GM23248 (cell line): ENCODE measurements at regions not wholly inside any gene's neighbourhood (a gene's known extent, or its start where the extent isn't known, plus 50 kb on each side); places are given as distances from the start of the nearest gene placed in this dataset.

Experiments
- DNase-seq: peaks from one replicate; pipeline ENCODE4 v3.0.0-alpha.2; 2015
- H2AFZ ChIP-seq: fragments of 200-600 bp; sonication (generic); 2 replicates; pipeline ENCODE4 v1.6.1; 2016; ENCODE audit warnings: antibody characterized with exemption
- H3F3A ChIP-seq: fragments of 200-600 bp; sonication (generic); 2 replicates; pipeline ENCODE4 v1.6.1; 2016; ENCODE audit warnings: mild to moderate bottlenecking, antibody characterized with exemption, mixed run types; ENCODE audit not compliant: insufficient read depth
- H3K27ac ChIP-seq: fragments of 200-600 bp; sonication (generic); 2 replicates; pipeline ENCODE4 v1.5.1; 2016; ENCODE audit warnings: mild to moderate bottlenecking
- H3K27me3 ChIP-seq: fragments of 200-600 bp; sonication (generic); replicated peaks from 2 replicates; pipeline ENCODE4 v1.6.1; 2016; ENCODE audit warnings: mild to moderate bottlenecking; ENCODE audit not compliant: insufficient read depth
- H3K36me3 ChIP-seq: fragments of 200-600 bp; sonication (generic); 2 replicates; pipeline ENCODE4 v1.6.1; 2016; ENCODE audit warnings: low read depth, mild to moderate bottlenecking
- H3K4me1 ChIP-seq: fragments of 200-600 bp; sonication (generic); 2 replicates; pipeline ENCODE4 v1.6.1; 2016; ENCODE audit warnings: mild to moderate bottlenecking; ENCODE audit not compliant: insufficient read depth
- H3K4me2 ChIP-seq: fragments of 200-600 bp; sonication (generic); one replicate; pipeline ENCODE4 v1.6.1; 2016; ENCODE audit warnings: mild to moderate bottlenecking; ENCODE audit not compliant: unreplicated experiment
- H3K4me3 ChIP-seq: fragments of 200-600 bp; sonication (generic); 2 replicates; pipeline ENCODE4 v1.5.1; 2016; ENCODE audit warnings: mild to moderate bottlenecking
- H3K79me2 ChIP-seq: fragments of 200-600 bp; sonication (generic); 2 replicates; pipeline ENCODE4 v1.6.1; 2016; ENCODE audit warnings: mild to moderate bottlenecking; ENCODE audit not compliant: insufficient read depth
- H3K9ac ChIP-seq: fragments of 200-600 bp; sonication (generic); 2 replicates; pipeline ENCODE4 v1.6.1; 2016; ENCODE audit warnings: mild to moderate bottlenecking
- H3K9me2 ChIP-seq: fragments of 200-600 bp; sonication (generic); 2 replicates; pipeline ENCODE4 v1.6.1; 2016; ENCODE audit warnings: mixed run types, mild to moderate bottlenecking, moderate library complexity; ENCODE audit not compliant: insufficient read depth
- H3K9me3 ChIP-seq: fragments of 200-600 bp; sonication (generic); one replicate; pipeline ENCODE4 v1.6.1; 2017; ENCODE audit warnings: low read depth
- H4K20me1 ChIP-seq: fragments of 200-600 bp; sonication (generic); 2 replicates; pipeline ENCODE4 v1.6.0; 2016; ENCODE audit not compliant: insufficient read depth
- EZH2 ChIP-seq: fragments of 200-600 bp; sonication (generic); IDR thresholded peaks from 2 replicates; pipeline ENCODE4 v1.6.1; 2018; ENCODE audit warnings: antibody characterized with exemption, mild to moderate bottlenecking; ENCODE audit not compliant: insufficient read depth, poor library complexity, severe bottlenecking
- EZH2phosphoT487 ChIP-seq: fragments of 200-600 bp; sonication (generic); IDR thresholded peaks from 2 replicates; pipeline ENCODE4 v1.6.1; 2018; ENCODE audit warnings: antibody characterized with exemption, moderate library complexity, mild to moderate bottlenecking, low read depth; ENCODE audit not compliant: insufficient read depth
- WGBS, 2 experiments: methylation state at CpG; one replicate each; pipeline ENCODE4 v1.1.6; 2015 to 2017; ENCODE audit warnings: low lambda C conversion rate in 2 of 2, low coverage in 1 of 2; ENCODE audit errors: missing lambda C conversion rate in 2 of 2; 5-methylcytosine and 5-hydroxymethylcytosine counted together
- in situ Hi-C: fragments of 300-500 bp; cut with MboI; formaldehyde crosslinking; loops from 2 replicates; pipeline ENCODE4 v1.15.0; 2020

GRCh38 chr14:86237733-86238132, 707.8 kb downstream of the FLRT2 start:
- in situ Hi-C loops, result no loop called here
- 20 to 24% methylated on average over 4 of the region's 4 CpGs for WGBS, 2 experiments
- Histone ChIP-seq H4K20me1 (no peaks in the 10 kb centered on the region), H3K9ac (no peak overlapping the region), H3K4me1 (no peaks in the 10 kb centered on the region), H2AFZ (no peak overlapping the region), H3K36me3 (no peaks in the 10 kb centered on the region), H3K9me2 (no peaks in the 10 kb centered on the region), H3K4me2 (no peak overlapping the region), H3K79me2 (no peaks in the 10 kb centered on the region), H3K27me3 (no peaks in the 10 kb centered on the region), H3F3A (no peaks in the 10 kb centered on the region), H3K27ac (no peak overlapping the region), H3K9me3 (no peaks in the 10 kb centered on the region), H3K4me3 (no peak overlapping the region)
- no peak for DNase-seq
- TF ChIP-seq EZH2phosphoT487 (no peak), EZH2 (no peak)

GRCh38 chr14:86221755-86222154, 691.8 kb downstream of the FLRT2 start:
- H3K4me2 ChIP-seq, result no peak overlapping the region

GRCh38 chr14:86221000-86221399, 691.1 kb downstream of the FLRT2 start:
- no peaks in the 10 kb centered on the region for H3K79me2 ChIP-seq
- H2AFZ ChIP-seq, result no peak overlapping the region
- no peak overlapping the region for H3K27ac ChIP-seq
- peaks cover 4% of the 10 kb centered on the region for H3K9me3 ChIP-seq
- H3K4me1 ChIP-seq, result no peaks in the 10 kb centered on the region
- no peaks in the 10 kb centered on the region for H4K20me1 ChIP-seq
- no peak overlapping the region for H3K4me2 ChIP-seq
- no peaks in the 10 kb centered on the region for H3K9me2 ChIP-seq
- H3K27me3 ChIP-seq, result no peaks in the 10 kb centered on the region
- H3F3A ChIP-seq, result no peaks in the 10 kb centered on the region
- no peak overlapping the region for H3K4me3 ChIP-seq
- in situ Hi-C loops, result no loop called here
- no peak overlapping the region for H3K9ac ChIP-seq
- 30% methylated on average over 3 of the region's 3 CpGs for WGBS, 2 experiments
- no peak for DNase-seq
- no peaks in the 10 kb centered on the region for H3K36me3 ChIP-seq
- TF ChIP-seq EZH2phosphoT487, result no peak
- TF ChIP-seq EZH2, result no peak

More at GRCh38 chr14:86221755-86222154, 691.8 kb downstream of the FLRT2 start:
- in situ Hi-C loops, result no loop called here
- no peaks in the 10 kb centered on the region for H3K27me3 ChIP-seq
- no peak for DNase-seq
- no peak overlapping the region for H3K9ac ChIP-seq
- no peaks in the 10 kb centered on the region for H4K20me1 ChIP-seq
- H3K9me3 ChIP-seq, result peaks cover 4% of the 10 kb centered on the region
- no peak overlapping the region for H2AFZ ChIP-seq
- H3K9me2 ChIP-seq, result no peaks in the 10 kb centered on the region
- H3K4me1 ChIP-seq, result no peaks in the 10 kb centered on the region
- WGBS, 2 experiments, result 8 to 18% methylated on average over 3 of the region's 3 CpGs
- H3K27ac ChIP-seq, result no peak overlapping the region
- no peak overlapping the region for H3K4me3 ChIP-seq
- no peaks in the 10 kb centered on the region for H3K36me3 ChIP-seq
- H3K79me2 ChIP-seq, result no peaks in the 10 kb centered on the region
- H3F3A ChIP-seq, result no peaks in the 10 kb centered on the region
- TF ChIP-seq EZH2phosphoT487 (no peak), EZH2 (no peak)

GRCh38 chr14:86217523-86217922, 687.6 kb downstream of the FLRT2 start:
- H3K4me3 ChIP-seq, result no peak overlapping the region
- no peaks in the 10 kb centered on the region for H3F3A ChIP-seq
- no peaks in the 10 kb centered on the region for H3K4me1 ChIP-seq
- H3K27me3 ChIP-seq, result no peaks in the 10 kb centered on the region
- no peak overlapping the region for H3K9ac ChIP-seq
- H3K79me2 ChIP-seq, result no peaks in the 10 kb centered on the region
- H3K27ac ChIP-seq, result no peak overlapping the region
- in situ Hi-C loops, result no loop called here
- peaks cover 4% of the 10 kb centered on the region for H3K9me3 ChIP-seq
- H3K4me2 ChIP-seq, result no peak overlapping the region
- WGBS, 2 experiments, result 47 to 54% methylated on average over 3 to 14 of the region's 14 CpGs
- H3K9me2 ChIP-seq, result no peaks in the 10 kb centered on the region
- H3K36me3 ChIP-seq, result no peaks in the 10 kb centered on the region
- no peaks in the 10 kb centered on the region for H4K20me1 ChIP-seq
- H2AFZ ChIP-seq, result no peak overlapping the region
- TF ChIP-seq EZH2 (no peak), EZH2phosphoT487 (no peak)
- DNase-seq, result no peak

GRCh38 chr14:86203843-86204242, 673.9 kb downstream of the FLRT2 start:
- Histone ChIP-seq H3K9me2 (no peaks in the 10 kb centered on the region), H3K4me2 (no peak overlapping the region), H3K36me3 (no peaks in the 10 kb centered on the region), H3K27ac (no peak overlapping the region), H3K4me3 (no peak overlapping the region), H3K4me1 (no peaks in the 10 kb centered on the region), H3F3A (no peaks in the 10 kb centered on the region), H2AFZ (no peak overlapping the region), H3K9ac (no peak overlapping the region), H4K20me1 (no peaks in the 10 kb centered on the region), H3K79me2 (no peaks in the 10 kb centered on the region), H3K27me3 (no peaks in the 10 kb centered on the region), H3K9me3 (peaks cover 5% of the 10 kb centered on the region)
- no peak for TF ChIP-seq EZH2phosphoT487
- TF ChIP-seq EZH2, result no peak
- in situ Hi-C loops, result no loop called here
- DNase-seq, result no peak
- 2 to 4% methylated on average over 1 of the region's 1 CpG for WGBS, 2 experiments
